ENCODE measurements at regions not wholly inside any gene's neighbourhood (a gene's known extent, or its start where the extent isn't known, plus 50 kb on each side); places are given as distances from the start of the nearest gene placed in this dataset.
"Not testable (repeated sequence)": the region's sequence is repeated elsewhere in the genome, so short reads cannot be mapped to it uniquely, and the experiment has no call there.

- no peak overlapping the region for H3K27ac ChIP-seq
- H3K36me3 ChIP-seq (ENCODE audit: low read depth, missing control alignments): no peaks in the 10 kb centered on the region
- no peaks in the 10 kb centered on the region for H3K27me3 ChIP-seq
- no peak for DNase-seq
- 81 to 83% methylated on average over 4 of the region's 4 CpGs for WGBS, 2 donors
- no peak overlapping the region for H3K4me3 ChIP-seq
- no peak for TF ChIP-seq CTCF (IDR thresholded peaks at IDR 0.05)
- TF ChIP-seq POLR2A (IDR thresholded peaks at IDR 0.05): no peak
- no peaks in the 10 kb centered on the region for H3K9me3 ChIP-seq
- intact Hi-C loops (cut with DNase I; ENCODE audit: low total_unique reads): no loop called here
- H3K4me1 ChIP-seq: no peaks in the 10 kb centered on the region
Observed at GRCh38 chr21:20452935-20453334, 545.3 kb upstream of the NCAM2 start.

GRCh38 chr21:20459838-20460237, 538.4 kb upstream of the NCAM2 start:
- WGBS, 2 donors: 89 to 97% methylated on average over 4 of the region's 4 CpGs
- no peaks in the 10 kb centered on the region for H3K27me3 ChIP-seq
- DNase-seq: no peak
- no peak overlapping the region for H3K27ac ChIP-seq
- no peaks in the 10 kb centered on the region for H3K4me1 ChIP-seq
- no peaks in the 10 kb centered on the region for H3K36me3 ChIP-seq (ENCODE audit: low read depth, missing control alignments)
- H3K4me3 ChIP-seq: no peak overlapping the region
- no peaks in the 10 kb centered on the region for H3K9me3 ChIP-seq
- intact Hi-C loops (cut with DNase I; ENCODE audit: low total_unique reads): no loop called here
- TF ChIP-seq POLR2A (IDR thresholded peaks at IDR 0.05): no peak
- TF ChIP-seq CTCF (IDR thresholded peaks at IDR 0.05): no peak

GRCh38 chr21:20463362-20463761, 534.8 kb upstream of the NCAM2 start:
- Histone ChIP-seq H3K4me1 (no peaks in the 10 kb centered on the region), H3K4me3 (no peak overlapping the region), H3K9me3 (no peaks in the 10 kb centered on the region), H3K36me3 (ENCODE audit: low read depth, missing control alignments) (no peaks in the 10 kb centered on the region), H3K27ac (no peak overlapping the region), H3K27me3 (no peaks in the 10 kb centered on the region)
- TF ChIP-seq POLR2A (IDR thresholded peaks at IDR 0.05): no peak
- TF ChIP-seq CTCF (IDR thresholded peaks at IDR 0.05): no peak
- intact Hi-C loops (cut with DNase I; ENCODE audit: low total_unique reads): no loop called here
- DNase-seq: no peak

GRCh38 chr21:20469361-20469760, 528.8 kb upstream of the NCAM2 start:
- H3K4me3 ChIP-seq: no peak overlapping the region
- H3K4me1 ChIP-seq: no peaks in the 10 kb centered on the region
- no peak for DNase-seq
- H3K36me3 ChIP-seq (ENCODE audit: low read depth, missing control alignments): no peaks in the 10 kb centered on the region
- intact Hi-C loops (cut with DNase I; ENCODE audit: low total_unique reads): no loop called here
- H3K27me3 ChIP-seq: no peaks in the 10 kb centered on the region
- no peaks in the 10 kb centered on the region for H3K9me3 ChIP-seq
- H3K27ac ChIP-seq: no peak overlapping the region
- 53 to 76% methylated on average over 4 of the region's 4 CpGs for WGBS, 2 donors
- TF ChIP-seq CTCF (IDR thresholded peaks at IDR 0.05): no peak
- TF ChIP-seq POLR2A (IDR thresholded peaks at IDR 0.05): no peak

GRCh38 chr21:20486303-20486702, 511.9 kb upstream of the NCAM2 start:
- Histone ChIP-seq H3K36me3 (ENCODE audit: low read depth, missing control alignments) (no peaks in the 10 kb centered on the region), H3K4me1 (no peaks in the 10 kb centered on the region), H3K27ac (no peak overlapping the region), H3K4me3 (no peak overlapping the region), H3K27me3 (no peaks in the 10 kb centered on the region), H3K9me3 (no peaks in the 10 kb centered on the region)
- TF ChIP-seq POLR2A (IDR thresholded peaks at IDR 0.05): no peak
- TF ChIP-seq CTCF (IDR thresholded peaks at IDR 0.05): no peak
- intact Hi-C loops (cut with DNase I; ENCODE audit: low total_unique reads): no loop called here
- DNase-seq: no peak

- H3K4me3 ChIP-seq; H3K27ac ChIP-seq; H3K4me1 ChIP-seq; H3K9me3 ChIP-seq; DNase-seq; intact Hi-C loops (cut with DNase I; ENCODE audit: low total_unique reads); H3K27me3 ChIP-seq; H3K36me3 ChIP-seq (ENCODE audit: low read depth, missing control alignments): not testable (repeated sequence)
- WGBS, 2 donors: 69 to 70% methylated on average over 3 of the region's 3 CpGs
Observed at GRCh38 chr21:20502915-20503314, 495.3 kb upstream of the NCAM2 start.
